ENCODE measurements at regions not wholly inside any gene's neighbourhood (a gene's known extent, or its start where the extent isn't known, plus 50 kb on each side); places are given as distances from the start of the nearest gene placed in this dataset.

- TF ChIP-seq, protein P1, sequence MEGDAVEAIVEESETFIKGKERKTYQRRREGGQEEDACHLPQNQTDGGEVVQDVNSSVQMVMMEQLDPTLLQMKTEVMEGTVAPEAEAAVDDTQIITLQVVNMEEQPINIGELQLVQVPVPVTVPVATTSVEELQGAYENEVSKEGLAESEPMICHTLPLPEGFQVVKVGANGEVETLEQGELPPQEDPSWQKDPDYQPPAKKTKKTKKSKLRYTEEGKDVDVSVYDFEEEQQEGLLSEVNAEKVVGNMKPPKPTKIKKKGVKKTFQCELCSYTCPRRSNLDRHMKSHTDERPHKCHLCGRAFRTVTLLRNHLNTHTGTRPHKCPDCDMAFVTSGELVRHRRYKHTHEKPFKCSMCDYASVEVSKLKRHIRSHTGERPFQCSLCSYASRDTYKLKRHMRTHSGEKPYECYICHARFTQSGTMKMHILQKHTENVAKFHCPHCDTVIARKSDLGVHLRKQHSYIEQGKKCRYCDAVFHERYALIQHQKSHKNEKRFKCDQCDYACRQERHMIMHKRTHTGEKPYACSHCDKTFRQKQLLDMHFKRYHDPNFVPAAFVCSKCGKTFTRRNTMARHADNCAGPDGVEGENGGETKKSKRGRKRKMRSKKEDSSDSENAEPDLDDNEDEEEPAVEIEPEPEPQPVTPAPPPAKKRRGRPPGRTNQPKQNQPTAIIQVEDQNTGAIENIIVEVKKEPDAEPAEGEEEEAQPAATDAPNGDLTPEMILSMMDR (conservative IDR thresholded peaks at IDR 0.05; ENCODE audit: low read length), result no peak
- TF ChIP-seq EZH2phosphoT487 (IDR thresholded peaks at IDR 0.05; ENCODE audit: borderline replicate concordance, low read depth, low read length), result no peak
Observed at GRCh38 chr4:102440498-102440897, 60.7 kb upstream of the NFKB1 start.
